ENCODE measurements at regions not wholly inside any gene's neighbourhood (a gene's known extent, or its start where the extent isn't known, plus 50 kb on each side); places are given as distances from the start of the nearest gene placed in this dataset.
A peak's percentile ranks its signal among the peaks of the same experiment; 100 is the strongest.
"Not testable (repeated sequence)": the region's sequence is repeated elsewhere in the genome, so short reads cannot be mapped to it uniquely, and the experiment has no call there.

DNA sequence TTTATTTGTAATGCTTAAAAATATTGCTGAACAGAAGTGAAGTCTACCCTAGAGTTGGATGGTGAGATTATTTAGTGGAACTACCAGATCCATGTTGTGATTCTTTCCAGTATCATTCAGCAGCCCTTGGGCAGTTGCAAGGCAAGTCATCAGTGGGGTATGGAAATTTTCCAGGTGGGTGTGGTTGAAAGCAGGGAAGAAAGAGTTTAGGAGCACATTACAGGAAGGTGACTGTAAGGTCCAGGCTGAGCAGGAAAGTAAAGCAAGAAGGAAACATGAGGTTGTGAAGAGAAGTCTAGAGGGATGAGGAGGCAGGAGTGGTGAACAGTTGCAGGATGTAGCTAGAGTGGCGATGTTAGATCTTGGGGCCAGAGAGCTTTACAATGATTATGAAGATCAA, 178.0 kb upstream of the ROPN1B start:
- not testable (repeated sequence) for DNase-seq (ENCODE audit: low read depth in 1 of 2, low spot score in 1 of 2)

DNA sequence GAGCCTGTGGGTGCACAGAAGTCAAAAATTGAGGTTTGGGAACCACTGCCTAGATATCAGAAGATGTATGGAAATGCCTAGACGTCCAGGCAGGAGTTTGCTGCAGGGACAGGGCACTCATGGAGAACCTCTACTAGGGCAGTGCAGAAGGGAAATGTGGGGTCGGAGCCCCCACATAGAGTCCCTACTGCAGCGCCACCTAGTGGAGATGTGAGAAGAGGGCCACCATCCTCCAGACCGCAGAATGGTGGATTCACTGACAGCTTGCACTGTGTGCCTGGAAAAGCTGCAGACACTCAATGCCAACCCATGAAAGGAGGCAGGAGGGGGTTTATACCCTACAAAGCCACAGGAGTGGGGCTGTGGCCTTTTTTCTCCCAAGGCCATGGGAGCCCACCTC, 159.0 kb upstream of the ROPN1B start:
- not testable (repeated sequence) for DNase-seq (ENCODE audit: low read depth in 1 of 2, low spot score in 1 of 2)

DNA sequence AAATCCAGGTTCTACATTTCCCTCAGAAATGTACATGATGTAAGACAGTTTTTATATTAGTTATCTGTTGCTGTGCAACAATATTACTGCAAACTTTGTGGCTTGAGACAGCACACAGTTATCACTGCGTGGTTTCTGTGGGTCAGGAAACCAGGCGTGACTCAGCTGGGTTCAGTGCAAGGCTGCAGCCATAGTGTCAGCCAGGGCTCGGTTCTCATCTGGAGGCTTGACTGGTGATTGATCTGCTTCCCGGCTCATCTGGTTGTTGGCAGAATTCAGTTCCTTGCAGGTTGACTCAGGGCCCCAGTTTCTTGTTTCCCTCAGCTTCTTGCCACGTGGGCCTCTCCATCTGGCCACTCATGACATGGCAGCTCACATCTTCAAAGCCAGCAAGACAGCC, 146.8 kb upstream of the ROPN1B start:
- DNase-seq (ENCODE audit: low read depth in 1 of 2, low spot score in 1 of 2): peak; percentile 7 to 10

- not testable (repeated sequence) for DNase-seq (ENCODE audit: low read depth in 1 of 2, low spot score in 1 of 2)
These were observed 137.8 kb upstream of the ROPN1B start for GRCh38 chr3:125831005-125831750.

- not testable (repeated sequence) for DNase-seq (ENCODE audit: low read depth in 1 of 2, low spot score in 1 of 2)
These were observed 133.4 kb upstream of the ROPN1B start for GRCh38 chr3:125835562-125835961.

- peak in 1 of 2 donors; percentile 17 for DNase-seq (ENCODE audit: low read depth in 1 of 2, low spot score in 1 of 2)
These were observed 132.9 kb upstream of the ROPN1B start for GRCh38 chr3:125836011-125836551.

DNA sequence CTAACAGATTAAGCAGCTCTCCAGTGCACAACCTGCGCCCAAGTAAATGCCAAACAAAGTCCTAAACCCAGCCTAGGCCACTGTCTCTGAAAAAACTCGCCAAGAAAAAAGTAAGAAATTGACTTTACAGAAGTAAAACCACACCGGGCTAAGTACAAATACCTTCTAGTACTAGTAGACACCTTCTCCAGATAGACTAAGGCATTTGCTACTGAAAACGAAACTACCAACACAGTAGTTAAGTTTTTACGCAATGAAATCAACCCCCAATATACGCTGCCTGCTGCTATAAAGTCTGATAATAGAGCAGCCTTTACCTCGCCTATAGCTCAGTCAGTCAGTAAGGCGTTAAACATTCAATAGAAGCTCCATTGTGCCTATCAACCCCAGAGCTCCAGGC, 132.2 kb upstream of the ROPN1B start:
- DNase-seq (ENCODE audit: low read depth in 1 of 2, low spot score in 1 of 2): not testable (repeated sequence)

- not testable (repeated sequence) for DNase-seq (ENCODE audit: low read depth in 1 of 2, low spot score in 1 of 2)
These were observed 130.1 kb upstream of the ROPN1B start for GRCh38 chr3:125838857-125839256.

DNA sequence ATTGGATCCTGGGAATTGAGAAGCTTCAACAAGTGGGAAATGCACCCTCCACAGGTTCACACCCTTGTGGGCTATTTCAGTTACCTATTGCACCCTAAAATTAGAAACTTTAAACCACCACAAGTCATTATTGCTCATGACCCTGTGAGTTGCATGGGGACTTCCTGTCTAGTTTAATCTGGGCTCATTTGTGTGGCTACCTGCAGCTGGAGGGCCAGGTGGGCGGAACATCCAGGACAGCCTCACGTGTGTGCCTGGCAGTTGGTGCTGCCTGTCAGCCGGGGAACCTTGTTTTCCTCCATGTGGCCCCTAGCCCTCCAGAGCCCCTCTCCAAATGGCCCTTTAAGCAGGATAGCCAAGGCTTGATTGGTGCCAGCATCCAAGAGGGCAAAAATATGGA, 128.5 kb upstream of the ROPN1B start:
- not testable (repeated sequence) for DNase-seq (ENCODE audit: low read depth in 1 of 2, low spot score in 1 of 2)

DNA sequence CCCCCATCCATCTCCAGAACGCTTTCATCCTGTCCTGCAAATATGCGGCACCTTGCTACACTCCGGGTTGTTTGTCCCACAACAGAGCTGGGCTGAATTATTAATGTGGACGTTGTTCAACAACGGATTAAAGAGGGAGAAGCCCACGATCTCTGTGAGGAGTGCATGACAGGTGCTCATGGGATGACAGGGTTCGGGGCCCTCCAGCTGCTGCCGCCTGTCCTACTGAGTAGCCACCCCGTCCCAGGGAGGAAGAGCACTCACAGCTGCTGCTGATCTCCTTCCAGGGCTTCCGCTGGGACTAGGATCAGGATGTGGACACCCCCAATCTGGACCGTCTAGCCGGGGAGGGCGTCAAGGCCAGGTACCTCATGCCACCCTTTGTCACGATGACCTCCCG, 121.0 kb upstream of the ROPN1B start:
- not testable (repeated sequence) for DNase-seq (ENCODE audit: low read depth in 1 of 2, low spot score in 1 of 2)

DNA sequence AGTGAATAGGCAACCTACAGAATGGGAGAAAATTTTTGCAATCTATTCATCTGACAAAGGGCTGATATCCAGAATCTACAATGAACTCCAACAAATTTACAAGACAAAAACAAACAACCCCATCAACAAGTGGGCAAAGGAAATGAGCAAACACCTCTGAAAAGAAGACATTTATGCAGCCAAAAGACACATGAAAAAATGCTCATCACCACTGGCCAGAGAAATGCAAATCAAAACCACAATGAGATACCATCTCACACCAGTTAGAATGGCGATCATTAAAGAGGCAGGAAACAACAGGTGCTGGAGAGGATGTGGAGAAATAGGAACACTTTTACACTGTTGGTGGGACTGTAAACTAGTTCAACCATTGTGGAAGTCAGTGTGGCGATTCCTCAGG, 114.0 kb upstream of the ROPN1B start:
- not testable (repeated sequence) for DNase-seq (ENCODE audit: low read depth in 1 of 2, low spot score in 1 of 2)

- not testable (repeated sequence) for DNase-seq (ENCODE audit: low read depth in 1 of 2, low spot score in 1 of 2)
These were observed 108.4 kb upstream of the ROPN1B start for GRCh38 chr3:125860547-125860946.

GRCh38 chr3:125862841-125863254, 106.1 kb upstream of the ROPN1B start:
- DNase-seq (ENCODE audit: low read depth in 1 of 2, low spot score in 1 of 2): not testable (repeated sequence)

- DNase-seq (ENCODE audit: low read depth in 1 of 2, low spot score in 1 of 2): not testable (repeated sequence)
These were observed 104.4 kb upstream of the ROPN1B start for GRCh38 chr3:125864532-125864931.

- DNase-seq (ENCODE audit: low read depth in 1 of 2, low spot score in 1 of 2): not testable (repeated sequence)
These were observed 83.0 kb upstream of the ROPN1B start for GRCh38 chr3:125886006-125886405.

- not testable (repeated sequence) for DNase-seq (ENCODE audit: low read depth in 1 of 2, low spot score in 1 of 2)
These were observed 69.8 kb upstream of the ROPN1B start for GRCh38 chr3:125899181-125899580.

GRCh38 chr3:125901473-125901872, 67.5 kb upstream of the ROPN1B start:
- not testable (repeated sequence) for DNase-seq (ENCODE audit: low read depth in 1 of 2, low spot score in 1 of 2)

DNA sequence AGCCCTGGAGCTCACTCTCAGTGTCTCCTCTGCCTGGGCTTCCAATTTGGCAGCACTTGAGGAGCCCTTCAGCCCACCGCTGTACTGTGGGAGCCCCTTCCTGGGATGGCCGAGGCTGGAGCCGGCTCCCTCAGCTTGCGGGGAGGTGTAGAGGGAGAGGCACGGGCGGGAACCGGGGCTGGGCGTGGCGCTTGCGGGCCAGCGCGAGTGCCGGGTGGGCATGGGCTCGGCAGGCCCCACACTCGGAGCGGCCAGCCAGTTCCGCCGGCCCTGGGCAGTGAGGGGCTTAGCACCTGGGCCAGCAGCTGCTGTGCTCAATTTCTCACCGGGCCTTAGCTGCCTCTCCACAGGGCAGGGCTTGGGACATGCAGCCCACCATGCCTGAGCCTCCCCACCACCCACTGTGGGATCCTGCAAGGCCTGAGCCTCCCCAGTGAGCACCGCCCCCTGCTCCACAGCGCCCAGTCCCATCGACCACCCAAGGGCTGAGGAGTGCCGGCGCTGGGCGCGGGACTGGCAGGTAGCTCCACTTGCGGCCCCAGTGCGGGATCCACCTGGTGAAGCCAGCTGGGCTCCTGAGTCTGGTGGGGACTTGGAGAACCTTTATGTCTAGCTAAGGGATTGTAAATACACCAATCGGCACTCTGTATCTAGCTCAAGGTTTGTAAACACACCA, 65.1 kb upstream of the ROPN1B start:
- not testable (repeated sequence) for DNase-seq (ENCODE audit: low read depth in 1 of 2, low spot score in 1 of 2)

DNA sequence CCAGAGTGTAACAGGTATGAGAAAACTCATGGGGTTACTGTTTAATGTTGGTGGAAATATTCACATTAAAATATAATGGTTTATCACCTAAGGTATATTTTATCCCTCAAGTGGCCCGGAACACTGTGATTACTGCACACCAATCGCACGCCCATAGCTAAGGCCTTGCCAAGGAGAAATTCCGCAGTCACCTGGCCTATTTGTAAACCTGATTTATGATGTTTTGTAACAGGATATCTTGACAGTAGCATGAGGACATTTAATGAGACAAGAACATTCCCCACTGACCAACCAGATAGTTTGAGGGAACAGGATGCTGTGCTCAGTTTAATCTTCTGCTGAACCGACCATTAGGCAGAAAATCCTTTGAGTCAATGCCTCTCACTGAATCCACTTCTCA, 61.7 kb upstream of the ROPN1B start:
- not testable (repeated sequence) for DNase-seq (ENCODE audit: low read depth in 1 of 2, low spot score in 1 of 2)

DNA sequence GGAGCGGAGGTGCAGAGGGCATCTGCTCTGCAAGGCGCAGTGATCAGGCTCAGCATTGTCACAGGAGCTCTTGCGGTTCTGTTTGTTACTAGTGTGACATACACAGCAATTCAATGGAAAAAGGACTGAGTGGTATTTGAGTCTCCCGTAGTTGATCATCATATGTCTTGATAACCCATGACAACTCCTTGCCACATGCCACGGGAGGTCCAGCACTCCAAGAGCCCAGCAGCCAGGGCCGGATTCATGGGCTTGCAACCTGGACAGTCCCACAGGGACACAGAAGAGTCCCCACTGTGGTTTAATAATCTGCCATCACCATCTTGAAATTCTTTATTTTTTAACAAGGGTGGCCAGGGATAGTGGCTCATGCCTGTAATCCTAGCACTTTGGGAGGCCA, 58.1 kb upstream of the ROPN1B start:
- not testable (repeated sequence) for DNase-seq (ENCODE audit: low read depth in 1 of 2, low spot score in 1 of 2)

DNA sequence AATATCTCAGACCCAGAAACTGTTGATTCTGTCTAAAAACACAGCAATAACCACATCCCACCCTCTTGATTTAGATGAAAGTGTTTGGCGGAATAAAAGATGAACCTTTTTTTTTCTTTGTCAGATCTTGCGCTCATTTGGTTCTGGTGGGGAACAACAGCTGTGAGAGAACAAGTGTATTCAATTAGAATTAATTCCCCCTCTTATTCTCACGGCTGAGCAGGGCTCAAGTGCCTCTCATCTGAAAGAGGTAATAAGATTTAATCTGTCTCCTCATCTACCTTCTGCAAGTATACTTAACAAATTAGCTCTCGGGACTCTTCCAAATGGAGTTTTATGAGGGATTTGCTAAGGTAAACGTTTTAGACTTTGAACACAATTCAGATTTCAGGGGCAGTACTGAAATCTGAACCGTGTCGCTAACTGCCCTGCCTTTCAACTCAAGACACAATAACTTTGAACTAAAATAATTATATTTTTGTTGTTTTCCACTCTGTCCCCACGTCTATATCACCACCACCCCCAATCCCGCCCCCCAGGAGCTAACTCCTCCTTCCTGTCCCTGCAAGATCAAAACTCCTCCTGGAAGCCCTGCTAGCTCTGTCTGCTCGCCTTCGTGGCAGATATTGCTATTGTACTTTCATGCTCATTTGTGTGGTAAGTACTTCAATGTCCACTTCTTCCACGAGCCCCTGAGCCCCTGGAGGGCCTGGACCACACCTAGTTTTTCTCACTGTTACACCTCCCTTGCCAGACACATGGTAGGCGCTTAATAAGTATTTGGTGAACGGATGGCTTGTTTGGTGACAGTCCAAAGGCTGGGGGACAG, 54.2 kb upstream of the ROPN1B start:
- not testable (repeated sequence) for DNase-seq (ENCODE audit: low read depth in 1 of 2, low spot score in 1 of 2)

Measured in activated CD4-positive, alpha-beta T cell treated with anti-CD3 and anti-CD28 coated beads, Interleukin-2, amount 50 U/mL, for 24 hours (primary cell).